Activated CD4-positive, alpha-beta T cell treated with anti-CD3 and anti-CD28 coated beads, Interleukin-2, amount 50 U/mL, for 16 hours (primary cell): ENCODE measurements at regions not wholly inside any gene's neighbourhood (a gene's known extent, or its start where the extent isn't known, plus 50 kb on each side); places are given as distances from the start of the nearest gene placed in this dataset.

Source experiments
- DNase-seq: peaks from one replicate; pipeline ENCODE4 v3.0.0-alpha.2; 2020

DNA sequence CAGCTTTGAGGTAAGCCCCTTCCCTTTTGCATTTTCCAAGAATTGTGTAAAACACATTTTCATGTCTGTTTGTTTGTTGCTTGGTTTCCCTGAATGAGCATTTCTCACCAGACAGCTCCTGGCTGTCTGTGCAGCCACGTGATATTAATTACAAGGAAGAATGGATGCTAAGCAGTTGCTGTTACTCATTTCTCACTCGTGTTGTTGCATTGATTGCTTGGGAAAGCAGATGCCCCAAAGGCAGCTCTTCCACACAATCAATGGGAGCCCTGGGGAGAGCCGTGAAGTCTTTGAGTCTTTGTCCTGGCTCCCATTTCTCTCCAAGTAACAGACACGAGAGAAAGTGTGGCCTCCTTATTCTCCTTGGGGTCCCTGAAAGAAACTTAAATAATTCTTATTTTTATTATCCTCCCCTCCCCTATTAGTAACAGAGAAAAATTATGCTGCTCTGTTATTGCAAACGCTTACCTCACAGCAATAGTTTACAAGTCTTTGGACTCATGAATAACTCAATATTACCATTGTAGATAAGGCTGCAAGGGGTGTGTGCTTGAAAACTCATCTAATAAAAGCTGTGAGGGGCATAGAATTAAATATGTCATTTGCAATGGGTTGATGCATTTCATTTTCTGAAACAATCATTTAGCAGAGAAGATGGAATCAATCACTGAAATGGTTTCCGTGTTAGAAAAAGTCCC, 127.7 kb upstream of the CAMK1G start:
- no peak for DNase-seq

DNA sequence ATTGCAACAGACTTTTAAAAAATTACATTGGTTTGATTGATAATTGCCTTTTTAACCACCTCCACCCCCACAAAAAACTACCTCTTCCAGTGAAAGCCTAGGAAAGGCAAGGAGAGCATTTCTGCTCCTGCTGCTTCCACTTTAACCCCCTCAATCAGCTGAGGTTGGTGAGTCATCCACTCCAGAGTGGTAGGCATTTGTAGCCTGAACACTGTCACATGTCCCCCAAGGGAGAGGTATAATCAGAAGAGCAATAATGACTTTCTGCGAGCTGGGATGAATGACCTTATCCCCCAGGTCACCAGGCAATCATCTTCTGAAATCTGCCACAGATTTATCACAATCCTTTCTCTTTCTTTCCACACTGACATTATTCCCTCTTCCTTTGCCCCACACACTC, 126.6 kb upstream of the CAMK1G start:
- DNase-seq, result no peak

DNA sequence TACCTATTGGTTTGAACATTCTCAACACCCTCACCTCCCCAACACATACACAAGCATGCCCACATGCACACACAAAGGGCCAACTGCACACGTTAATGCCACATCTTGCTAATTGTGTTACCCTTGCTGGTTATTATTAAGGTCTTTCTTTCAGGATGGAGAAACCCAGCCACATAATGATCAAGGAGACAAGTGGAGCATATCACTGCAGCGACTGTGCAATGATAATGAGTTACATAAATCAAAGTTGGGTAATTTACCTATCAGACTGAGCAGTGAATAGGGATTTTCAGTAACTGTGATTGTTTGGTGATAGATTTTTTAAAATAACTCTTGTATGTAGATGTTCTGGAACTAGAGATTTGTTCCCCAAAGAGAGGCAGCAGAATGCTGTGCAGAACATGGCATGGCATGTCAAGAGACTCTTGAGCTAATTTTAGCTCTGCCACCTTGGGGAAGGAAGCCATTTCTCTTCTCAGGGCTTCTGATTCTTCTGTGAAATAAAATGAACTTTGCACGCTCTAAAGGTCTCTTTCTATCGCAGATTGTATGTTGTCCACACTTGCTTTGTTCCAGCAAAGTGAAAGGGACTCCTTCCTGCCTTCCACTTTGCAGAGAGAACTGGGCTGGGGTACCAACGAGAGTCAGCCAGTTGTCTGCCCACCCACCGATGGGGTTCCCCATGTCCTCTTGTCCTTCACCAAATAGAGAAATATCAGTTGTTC, 126.0 kb upstream of the CAMK1G start:
- DNase-seq, result no peak

DNA sequence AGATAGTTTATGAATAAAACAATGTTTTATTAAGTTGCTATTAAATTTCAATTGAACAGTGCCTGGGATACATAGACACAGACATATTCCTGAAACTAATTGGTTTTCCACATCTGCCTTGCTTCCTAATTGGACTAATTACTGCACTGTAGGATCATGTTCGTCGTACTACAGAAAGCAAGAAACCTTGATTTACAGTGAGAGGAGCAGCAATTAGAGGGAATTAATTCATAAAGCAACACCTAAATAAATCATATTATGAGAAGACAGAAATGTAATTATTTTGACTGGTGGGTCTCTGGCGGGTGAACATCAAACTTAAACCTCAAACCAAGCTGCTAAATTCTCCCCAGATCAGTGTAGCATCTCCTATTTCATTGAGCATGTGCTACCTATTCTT, 124.6 kb upstream of the CAMK1G start:
- DNase-seq, result no peak

DNA sequence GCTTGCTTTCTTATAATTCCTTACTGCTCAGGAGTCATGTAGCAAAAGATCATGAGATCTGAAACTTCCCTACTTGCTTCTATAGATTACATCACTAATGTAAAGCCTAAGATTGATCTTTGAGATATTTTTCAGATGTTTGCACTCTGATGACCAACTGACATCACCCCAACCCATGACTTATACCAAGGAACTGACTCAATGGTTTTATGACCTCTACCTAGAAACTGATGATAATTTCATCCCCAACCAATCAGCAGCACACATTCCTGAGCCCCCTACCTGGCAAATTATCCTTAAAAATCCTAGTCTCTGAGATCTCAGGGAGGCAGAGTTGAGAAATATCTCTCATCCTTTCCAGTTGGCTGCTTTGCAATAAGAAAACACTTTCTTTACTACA, 122.3 kb upstream of the CAMK1G start:
- DNase-seq, result no peak

DNA sequence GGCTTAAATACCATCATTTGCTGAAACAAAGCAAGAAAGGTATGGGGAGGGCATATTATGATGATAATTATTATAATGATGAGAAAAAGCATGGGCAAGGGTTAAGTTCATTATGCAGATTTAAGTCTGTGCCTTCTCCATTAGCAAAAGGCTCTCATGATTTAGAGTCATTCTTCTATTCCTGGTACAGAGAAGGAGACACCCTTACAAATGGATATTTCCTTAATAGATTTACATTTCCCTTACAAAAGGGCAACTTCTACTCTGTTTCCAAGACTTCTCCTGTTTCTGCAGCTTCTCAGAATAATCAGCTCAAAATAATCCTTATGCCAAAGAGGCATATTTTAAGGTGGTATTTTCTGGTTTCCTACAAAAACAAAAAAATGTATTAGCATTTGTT, 121.1 kb upstream of the CAMK1G start:
- no peak for DNase-seq

DNA sequence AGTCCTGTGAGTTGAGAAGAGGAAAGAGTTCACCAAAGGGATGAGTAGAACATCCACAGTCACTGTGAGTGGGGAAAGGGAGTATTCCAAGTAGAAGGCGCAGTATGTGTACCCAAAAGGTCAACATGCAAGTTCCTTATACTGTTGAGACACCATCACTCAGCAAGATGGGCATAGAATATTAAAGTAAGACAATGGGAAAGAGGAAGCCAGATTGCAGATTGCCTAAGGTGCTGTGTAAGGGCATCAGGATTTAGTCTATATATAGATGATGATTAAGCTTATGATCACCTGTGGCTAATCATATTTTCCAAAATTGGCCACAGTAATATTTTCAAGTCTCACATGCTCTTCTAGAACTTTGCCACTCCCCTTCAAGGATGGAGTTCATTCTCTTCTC, 120.1 kb upstream of the CAMK1G start:
- DNase-seq, result no peak

DNA sequence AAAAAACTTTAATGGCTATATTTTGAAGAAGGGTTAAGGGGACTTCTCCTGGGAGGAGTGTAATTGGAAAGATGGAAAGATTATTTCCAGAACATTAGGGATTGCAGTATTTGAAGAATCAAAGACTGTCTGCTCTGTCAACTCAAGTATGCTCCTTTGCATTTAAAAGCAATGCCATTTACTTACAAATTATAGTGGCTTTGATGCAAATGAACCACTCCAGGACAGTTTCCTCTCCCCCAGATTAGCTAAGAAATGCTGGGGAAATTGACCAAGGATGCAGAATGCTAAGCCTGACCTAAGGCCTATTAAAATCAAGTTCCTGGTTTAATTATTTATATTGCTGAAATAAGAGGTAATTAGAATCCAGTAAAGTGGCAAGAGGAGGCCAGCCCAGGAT, 110.5 kb upstream of the CAMK1G start:
- DNase-seq, result no peak

DNA sequence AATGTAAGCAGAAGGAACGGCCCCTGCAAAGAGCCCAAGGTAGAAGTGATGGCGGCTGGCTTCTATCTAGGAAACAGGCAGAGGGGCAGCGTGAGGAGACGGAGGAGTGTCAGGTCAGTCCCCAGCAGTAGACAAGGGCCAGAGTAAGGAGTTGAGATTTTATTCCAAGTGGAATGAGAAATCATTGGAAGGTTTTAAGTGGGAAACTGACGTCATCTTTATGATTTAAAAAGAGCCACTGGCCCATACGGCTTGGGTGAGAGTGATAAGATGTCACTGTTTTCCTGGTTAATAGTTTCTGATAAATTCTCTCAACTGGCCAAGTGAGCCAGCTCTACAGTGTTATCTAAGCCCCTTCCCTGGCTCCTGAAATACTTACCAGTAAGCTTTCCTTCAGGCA, 103.2 kb upstream of the CAMK1G start:
- DNase-seq, result no peak

DNA sequence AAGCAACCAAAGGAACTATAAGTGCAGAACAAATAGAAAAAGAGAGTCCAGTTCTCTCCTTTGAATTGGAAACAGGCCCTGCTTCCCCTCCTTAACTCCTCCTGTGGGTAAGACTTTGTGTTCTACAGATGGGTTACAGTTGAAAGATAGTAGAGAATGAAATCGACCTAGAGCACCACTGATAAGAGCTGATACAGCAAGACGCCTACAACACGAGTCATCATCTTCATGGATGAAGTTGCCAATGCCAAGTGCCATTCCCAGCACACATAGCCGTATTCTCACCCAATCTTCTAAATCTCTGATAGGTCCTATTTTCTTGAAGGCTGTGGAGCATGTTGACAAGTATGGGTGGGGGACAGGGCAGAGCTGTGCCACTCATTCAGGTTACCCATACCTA, 99.8 kb upstream of the CAMK1G start:
- DNase-seq, result no peak

DNA sequence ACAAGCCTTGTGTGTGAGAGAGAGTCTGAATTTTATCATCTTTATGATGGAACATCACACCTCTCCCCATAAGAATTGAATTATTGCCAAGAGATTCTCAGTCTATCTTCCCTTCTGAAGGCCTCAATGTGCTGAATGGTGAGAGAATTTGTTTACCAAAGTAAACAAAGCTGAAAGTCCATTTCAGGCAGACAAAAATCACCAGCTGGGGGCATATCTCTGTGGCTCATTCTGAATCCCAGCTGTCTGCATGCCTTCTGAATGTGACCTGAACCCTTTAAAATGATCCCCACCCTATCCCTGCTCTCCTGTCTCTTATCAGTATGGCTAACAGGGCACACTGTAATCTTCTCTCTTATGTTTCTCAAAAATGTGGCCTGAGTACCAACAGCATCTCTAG, 99.1 kb upstream of the CAMK1G start:
- DNase-seq, result no peak

DNA sequence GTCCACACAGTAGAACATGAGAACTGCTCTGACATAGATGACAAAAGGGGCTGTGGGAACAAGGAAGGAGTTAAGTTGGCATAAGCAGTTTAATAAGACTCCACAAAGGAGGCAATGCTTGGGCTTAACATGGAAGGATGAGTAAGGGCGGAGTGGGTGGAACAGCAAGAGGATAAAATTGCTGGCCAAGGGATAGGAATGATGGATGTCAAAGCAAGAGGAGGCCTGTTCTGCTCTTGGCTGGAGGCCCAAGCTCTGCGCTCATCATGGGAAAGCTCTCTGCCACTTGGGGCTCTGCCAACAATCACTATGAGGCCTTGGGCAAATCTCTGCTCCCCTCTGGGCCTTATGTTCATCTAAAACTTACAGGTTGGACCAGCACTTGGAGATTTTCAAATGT, 98.3 kb upstream of the CAMK1G start:
- DNase-seq, result no peak

DNA sequence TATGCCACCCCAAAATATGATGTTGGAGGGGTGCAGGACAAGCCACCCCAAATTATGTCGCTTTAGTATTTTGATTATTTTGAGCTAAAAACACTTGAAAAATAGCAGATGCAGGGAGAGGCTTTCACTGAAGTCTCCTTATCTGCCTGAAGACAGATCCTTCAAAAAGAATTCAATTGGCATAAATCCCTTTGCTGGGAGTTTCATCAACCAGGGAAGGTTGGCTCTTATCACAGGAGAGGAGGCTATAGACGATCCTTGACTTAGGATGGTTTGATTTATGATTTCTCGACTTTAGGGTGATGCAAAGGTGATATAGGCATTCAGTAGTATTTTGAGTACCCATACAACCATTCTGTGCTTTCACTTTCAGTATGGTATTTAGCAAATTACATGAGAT, 97.8 kb upstream of the CAMK1G start:
- DNase-seq, result no peak

DNA sequence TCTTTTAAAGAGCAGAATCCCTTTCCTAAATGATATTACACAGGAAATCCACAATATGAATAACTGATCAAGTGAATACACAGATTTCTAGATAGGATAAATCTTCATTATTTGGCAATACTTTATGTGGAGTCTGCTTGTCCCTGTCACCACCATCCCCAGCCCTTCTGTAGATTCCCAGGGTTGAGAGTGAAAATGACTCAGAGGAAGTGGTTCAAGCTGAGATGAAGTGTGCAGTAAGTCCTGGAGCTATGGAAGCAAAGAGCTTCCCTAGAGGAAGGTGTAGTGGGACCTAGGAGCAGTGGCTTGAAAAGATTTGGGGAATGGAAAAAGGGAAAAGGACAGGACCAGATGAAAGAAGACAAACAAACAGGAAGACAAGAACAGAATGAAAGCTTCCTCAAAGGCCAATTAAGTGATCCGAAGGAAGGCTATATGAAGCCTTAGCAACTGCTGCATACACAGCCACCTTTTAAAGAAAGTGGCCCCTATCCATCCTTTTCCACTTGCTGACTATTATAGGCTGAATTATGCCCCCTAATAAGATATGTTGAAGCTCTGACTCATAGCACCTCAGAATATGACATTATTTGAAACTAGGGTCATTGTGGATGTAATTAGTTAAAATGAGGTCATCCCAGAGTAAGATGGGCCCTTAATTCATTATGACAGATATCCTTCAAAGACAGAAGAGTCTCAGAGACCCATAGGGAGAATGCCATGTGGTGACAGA, 96.5 kb upstream of the CAMK1G start:
- DNase-seq, result no peak

DNA sequence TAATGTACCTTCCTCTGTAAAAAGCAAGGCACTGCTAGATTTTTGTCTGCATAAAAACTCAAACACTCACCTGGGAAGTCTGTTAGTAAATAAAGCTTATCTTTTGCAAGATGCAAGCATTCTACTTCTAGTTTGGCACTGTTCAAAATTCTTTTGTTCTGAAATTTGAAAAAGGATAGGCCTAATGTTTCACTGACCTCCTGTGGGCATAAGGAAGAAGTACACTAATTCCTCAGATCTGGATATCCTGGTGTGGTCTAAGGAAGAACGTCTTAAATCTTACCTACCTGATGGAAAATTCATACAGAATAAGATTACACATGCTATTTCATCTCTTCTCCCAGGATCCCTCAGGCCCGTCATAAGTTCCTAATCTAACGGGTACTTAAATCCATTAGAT, 93.5 kb upstream of the CAMK1G start:
- DNase-seq, result no peak

DNA sequence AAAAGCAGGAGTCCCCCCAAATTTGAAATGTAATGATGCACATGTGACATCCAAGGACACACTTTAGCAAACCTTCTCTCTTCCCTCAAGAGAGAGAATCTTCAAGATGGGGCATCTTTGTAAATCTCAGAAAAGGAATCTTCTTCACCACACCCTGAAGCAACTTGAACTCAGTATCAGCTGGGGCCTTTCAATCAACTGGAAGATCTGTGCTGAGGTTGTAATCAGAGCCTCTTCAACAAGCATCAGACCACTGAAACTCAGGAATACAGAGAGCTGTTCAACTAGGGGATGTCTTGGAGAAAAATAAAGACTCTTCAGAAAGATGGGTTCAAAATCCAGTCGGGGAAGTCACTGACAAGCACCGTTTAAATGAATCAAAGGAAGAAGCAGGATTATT, 92.5 kb upstream of the CAMK1G start:
- DNase-seq, result no peak

DNA sequence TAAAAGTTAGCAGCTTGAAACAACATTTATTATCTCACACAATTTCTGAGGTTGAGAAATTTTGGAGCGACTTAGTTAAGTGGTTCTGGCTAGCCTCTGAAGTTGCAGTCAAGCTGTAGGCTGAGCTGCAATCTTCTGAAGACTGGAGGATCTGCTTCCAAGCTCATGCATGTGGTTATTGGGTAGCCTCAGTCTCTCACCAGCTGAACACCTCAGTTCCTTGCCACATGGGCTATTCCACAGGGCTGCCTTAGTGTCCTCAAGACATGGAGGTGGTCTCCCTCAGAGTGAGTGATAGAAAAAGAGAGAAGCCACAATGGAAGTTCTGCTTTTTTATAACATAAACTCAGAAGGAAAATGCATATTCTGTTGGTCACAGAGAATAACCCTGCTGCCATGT, 92.0 kb upstream of the CAMK1G start:
- no peak for DNase-seq

DNA sequence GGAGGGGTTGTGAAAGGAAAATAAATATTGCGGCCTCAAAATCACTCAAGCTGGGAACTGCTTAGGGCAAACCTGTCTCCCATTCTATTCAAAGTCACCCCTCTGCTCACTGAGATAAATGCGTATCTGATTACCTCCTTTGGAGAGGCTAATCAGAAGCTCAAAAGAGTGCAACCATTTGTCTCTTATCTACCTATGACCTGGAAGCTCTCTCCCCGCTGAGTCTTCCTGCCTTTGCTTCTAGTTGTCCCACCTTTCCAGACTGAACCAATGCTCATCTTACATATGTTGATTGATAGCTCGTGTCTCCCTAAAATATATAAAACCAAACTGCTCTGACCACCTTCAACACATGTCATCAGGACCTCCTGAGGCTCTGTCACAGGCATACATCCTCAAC, 91.6 kb upstream of the CAMK1G start:
- no peak for DNase-seq

DNA sequence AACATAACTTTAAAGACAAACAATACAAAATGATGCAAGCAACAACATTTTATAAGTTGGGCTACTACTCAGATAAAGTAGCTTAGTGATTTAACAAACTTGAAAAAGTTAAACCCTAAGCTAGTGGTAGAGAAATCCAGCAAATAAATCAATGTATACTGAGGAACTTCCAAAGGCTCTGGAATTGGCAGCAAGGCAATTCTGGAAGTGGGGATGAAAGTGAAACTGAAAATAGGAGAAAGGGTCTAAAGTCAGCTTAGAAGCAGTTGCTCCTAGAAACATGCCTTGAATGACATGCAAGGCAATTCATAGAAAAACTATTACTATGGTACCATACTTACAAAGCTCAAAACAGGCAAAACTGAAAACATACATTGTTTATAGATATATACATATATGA, 90.0 kb upstream of the CAMK1G start:
- no peak for DNase-seq

DNA sequence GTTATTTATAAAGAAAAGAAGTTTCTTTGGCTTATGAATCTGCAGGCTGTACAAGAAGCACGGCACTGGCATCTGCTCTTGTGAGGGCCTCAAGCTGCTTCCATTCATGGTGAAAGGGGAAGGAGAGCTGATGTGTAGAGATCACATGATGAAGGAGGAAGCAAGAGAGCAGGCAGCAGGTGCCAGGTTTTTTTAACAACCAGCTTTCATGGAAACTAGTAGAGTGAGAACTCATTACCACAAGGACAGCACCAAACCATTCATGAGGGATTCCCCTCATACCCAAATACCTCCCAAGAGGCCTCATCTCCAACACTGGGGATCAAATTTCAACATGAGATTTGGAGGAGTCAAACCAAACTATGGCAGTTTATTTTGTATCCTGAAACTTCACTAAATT, 85.8 kb upstream of the CAMK1G start:
- DNase-seq, result no peak

DNA sequence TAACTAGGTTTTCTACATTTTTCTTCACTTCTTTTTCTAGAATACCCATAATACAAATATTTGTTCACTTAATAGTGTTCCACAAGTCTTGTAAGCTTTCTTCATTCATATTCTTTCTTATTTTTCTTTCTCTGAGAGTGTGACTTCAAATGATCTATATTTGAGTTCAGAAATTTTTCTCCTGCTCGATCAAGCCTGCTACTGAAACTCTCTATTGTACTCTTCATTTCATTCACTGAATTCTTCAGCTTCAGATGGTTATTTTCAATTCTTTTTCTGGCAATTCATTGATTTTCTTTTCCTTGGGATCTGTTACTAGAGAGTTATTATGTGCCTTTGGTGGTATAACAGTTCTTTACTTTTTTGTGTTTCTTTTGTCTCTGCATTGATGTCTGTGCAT, 82.5 kb upstream of the CAMK1G start:
- no peak for DNase-seq

DNA sequence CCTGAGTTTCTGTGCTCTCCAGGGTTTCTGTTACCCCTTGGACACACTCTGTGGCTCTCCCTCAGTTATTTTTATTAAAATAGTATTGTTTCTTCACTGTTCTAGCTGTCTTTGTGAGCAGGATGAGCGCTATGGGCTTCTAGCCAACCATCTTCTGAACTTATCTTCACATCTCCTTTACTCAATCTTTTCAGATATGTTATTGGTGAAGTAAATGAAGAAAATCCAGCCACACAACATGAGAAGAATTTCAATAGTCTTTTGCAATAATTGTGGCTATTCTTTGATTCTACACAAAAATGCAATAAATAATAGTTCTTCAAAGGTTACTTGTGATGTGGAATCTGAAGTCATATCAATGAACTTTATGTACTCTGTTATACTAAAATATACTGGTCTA, 80.3 kb upstream of the CAMK1G start:
- DNase-seq, result no peak

DNA sequence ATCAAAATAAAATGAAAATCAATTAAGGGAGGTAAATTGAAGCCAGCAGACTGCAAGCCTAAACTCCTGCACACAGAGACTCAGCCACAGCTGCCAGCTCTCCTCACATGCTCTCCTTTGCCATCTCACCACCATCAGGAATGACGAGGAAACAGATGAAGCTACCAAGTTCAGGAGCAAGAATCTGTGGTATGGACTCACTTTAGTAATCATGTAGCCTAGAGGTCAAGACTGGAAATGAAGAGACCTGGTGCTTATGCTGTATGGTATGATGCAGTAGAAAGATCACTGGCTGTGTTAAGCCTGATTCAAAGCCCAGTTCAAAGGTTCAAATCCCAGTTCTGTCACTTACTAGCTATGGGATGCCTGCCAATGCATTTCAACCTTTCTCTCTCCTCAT, 78.9 kb upstream of the CAMK1G start:
- no peak for DNase-seq

DNA sequence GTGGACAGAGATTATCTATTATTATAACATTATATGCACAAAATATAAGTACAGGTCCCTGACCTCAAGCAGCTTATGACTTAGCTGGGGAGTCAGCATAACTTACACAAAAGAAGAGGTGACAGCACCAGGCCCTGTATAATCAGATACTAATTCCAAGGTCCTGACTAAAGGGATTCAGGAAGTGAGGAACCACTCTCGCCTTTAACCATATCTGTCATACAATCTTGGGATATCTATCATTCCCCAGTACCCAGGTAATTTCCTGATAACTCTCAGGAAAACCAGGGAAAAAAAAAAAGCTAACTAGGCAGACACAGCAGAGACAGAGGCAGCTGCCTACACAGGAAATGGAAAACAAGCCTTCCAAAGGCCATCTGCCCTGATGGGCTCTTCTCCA, 78.5 kb upstream of the CAMK1G start:
- DNase-seq, result no peak
